Neural cell (in vitro differentiated cells): ENCODE measurements at regions not wholly inside any gene's neighbourhood (a gene's known extent, or its start where the extent isn't known, plus 50 kb on each side); places are given as distances from the start of the nearest gene placed in this dataset.

Experiments
- H2AFZ ChIP-seq: fragments of 200-600, 300-800 bp; sonication (generic), shearing (Covaris generic); 2 replicates; pipeline ENCODE4 v1.6.0; 2014; ENCODE audit warnings: low read depth, mild to moderate bottlenecking, antibody characterized with exemption, low read length, moderate library complexity
- H3F3A ChIP-seq: fragments of 200-600 bp; shearing (Covaris generic); 2 replicates; pipeline ENCODE4 v1.6.1; 2016; ENCODE audit warnings: mild to moderate bottlenecking, moderate library complexity, mixed read lengths, antibody characterized with exemption, low read length; ENCODE audit not compliant: insufficient read depth, poor library complexity, severe bottlenecking
- H3K27ac ChIP-seq: fragments of 200-600, 300-800 bp; sonication (generic), shearing (Covaris generic); 2 replicates; pipeline ENCODE4 v1.5.1; 2014; ENCODE audit warnings: mild to moderate bottlenecking, low read length, moderate library complexity
- H3K27me3 ChIP-seq: fragments of 300-800, 200-600 bp; sonication (generic), shearing (Covaris generic); 2 replicates; pipeline ENCODE4 v1.6.0; 2014; ENCODE audit warnings: mild to moderate bottlenecking, low read depth, low read length, moderate library complexity; ENCODE audit not compliant: insufficient read depth
- H3K36me3 ChIP-seq: fragments of 300-800, 200-600 bp; sonication (generic), shearing (Covaris generic); 2 replicates; pipeline ENCODE4 v1.5.1; 2014; ENCODE audit warnings: mild to moderate bottlenecking, antibody characterized with exemption, low read length, moderate library complexity; ENCODE audit not compliant: insufficient read depth
- H3K4me2 ChIP-seq: fragments of 300-800, 200-600 bp; sonication (generic), shearing (Covaris generic); 2 replicates; pipeline ENCODE4 v1.6.0; 2014; ENCODE audit warnings: mild to moderate bottlenecking, low read length
- H3K4me3 ChIP-seq: fragments of 300-800, 200-600 bp; sonication (generic), shearing (Covaris generic); 2 replicates; pipeline ENCODE4 v1.5.1; 2014; ENCODE audit warnings: mild to moderate bottlenecking, low read length, moderate library complexity
- H3K79me2 ChIP-seq: fragments of 200-600 bp; shearing (Covaris generic); replicated peaks from 2 replicates; pipeline ENCODE4 v1.6.0; 2014; ENCODE audit warnings: mild to moderate bottlenecking, low read length, moderate library complexity; ENCODE audit not compliant: insufficient read depth
- H3K9ac ChIP-seq: fragments of 300-800, 200-600 bp; sonication (generic), shearing (Covaris generic); 2 replicates; pipeline ENCODE4 v1.6.1; 2016; ENCODE audit warnings: mild to moderate bottlenecking, low read length, mixed read lengths
- H3K9me2 ChIP-seq: fragments of 200-600 bp; shearing (Covaris generic); 2 replicates; pipeline ENCODE4 v1.6.1; 2016; ENCODE audit warnings: mild to moderate bottlenecking, low read length, mixed read lengths; ENCODE audit not compliant: insufficient read depth
- H3K9me3 ChIP-seq: fragments of 200-600, 300-800 bp; sonication (generic), shearing (Covaris generic); 2 replicates; pipeline ENCODE4 v1.6.1; 2016; ENCODE audit warnings: mild to moderate bottlenecking, mixed run types, low read length, moderate library complexity, mixed read lengths
- H4K20me1 ChIP-seq: fragments of 200-600 bp; shearing (Covaris generic); 2 replicates; pipeline ENCODE4 v1.6.1; 2016; ENCODE audit warnings: mild to moderate bottlenecking, mixed run types; ENCODE audit not compliant: insufficient read depth
- EP300 ChIP-seq: fragments of 450-650 bp; conservative IDR thresholded peaks from 2 replicates; pipeline ENCODE4 v1.6.1; 2014; ENCODE audit warnings: antibody characterized with exemption, mild to moderate bottlenecking, moderate library complexity; ENCODE audit not compliant: poor library complexity, severe bottlenecking
- EZH2 ChIP-seq: fragments of 200-600, 300-800 bp; shearing (Covaris generic), sonication (generic); IDR thresholded peaks from 2 replicates; pipeline ENCODE4 v1.6.1; 2014; ENCODE audit warnings: antibody characterized with exemption, low read length, borderline replicate concordance, mild to moderate bottlenecking; ENCODE audit not compliant: insufficient read depth, poor library complexity, severe bottlenecking
- MXI1 ChIP-seq: fragments of 450-650 bp; conservative IDR thresholded peaks from 2 replicates; pipeline ENCODE4 v1.6.1; 2014; ENCODE audit warnings: antibody characterized with exemption, mild to moderate bottlenecking; ENCODE audit not compliant: poor library complexity, severe bottlenecking
- POLR2AphosphoS5 ChIP-seq: IDR thresholded peaks from 2 replicates; pipeline ENCODE4 v1.6.1; 2012
- RAD21 ChIP-seq: fragments of 450-650 bp; conservative IDR thresholded peaks from 2 replicates; pipeline ENCODE4 v1.6.1; 2014; ENCODE audit warnings: antibody characterized with exemption, mild to moderate bottlenecking, moderate library complexity
- SMC3 ChIP-seq: fragments of 450-650 bp; conservative IDR thresholded peaks from 2 replicates; pipeline ENCODE4 v1.6.1; 2014; ENCODE audit warnings: antibody characterized with exemption, mild to moderate bottlenecking, moderate library complexity; ENCODE audit not compliant: poor library complexity
- TAF1 ChIP-seq: IDR thresholded peaks from 2 replicates; pipeline ENCODE4 v1.6.1; 2012; ENCODE audit warnings: low read depth
- TF ChIP-seq, protein P1 (sequence below): fragments of 450-650 bp; IDR thresholded peaks from 2 replicates; pipeline ENCODE4 v1.5.1; 2014; ENCODE audit warnings: antibody characterized with exemption, mild to moderate bottlenecking, moderate library complexity; ENCODE audit not compliant: poor library complexity, severe bottlenecking
- TF ChIP-seq, protein P2 (sequence below): IDR thresholded peaks from 2 replicates; pipeline ENCODE4 v1.6.1; 2012; ENCODE audit warnings: borderline replicate concordance

DNA sequence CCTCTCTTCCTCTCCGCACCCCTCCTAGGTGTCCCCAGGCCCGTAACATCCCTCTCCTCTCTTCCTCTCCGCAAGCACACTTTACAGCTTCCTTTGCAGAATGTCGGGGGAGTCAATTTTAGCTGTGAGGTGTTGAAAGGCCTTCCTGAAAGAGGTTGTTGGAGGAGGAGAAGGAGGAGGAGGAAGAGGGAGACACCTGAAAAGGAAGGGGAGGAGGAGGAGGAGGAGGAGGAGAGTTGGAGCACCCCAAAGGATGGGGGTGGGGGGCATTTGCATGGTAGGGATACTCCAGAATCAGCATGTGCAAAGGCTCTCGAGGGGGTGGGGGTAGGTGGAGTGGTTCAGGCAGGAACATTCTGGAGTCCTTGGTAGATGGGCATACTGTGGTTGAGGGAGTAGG, 1045.1 kb downstream of the TBC1D22A start:
- no peak overlapping the region for H3K4me3 ChIP-seq
- no peak overlapping the region for H3K9ac ChIP-seq
- no peaks in the 10 kb centered on the region for H3K9me2 ChIP-seq
- TF ChIP-seq, protein P1, sequence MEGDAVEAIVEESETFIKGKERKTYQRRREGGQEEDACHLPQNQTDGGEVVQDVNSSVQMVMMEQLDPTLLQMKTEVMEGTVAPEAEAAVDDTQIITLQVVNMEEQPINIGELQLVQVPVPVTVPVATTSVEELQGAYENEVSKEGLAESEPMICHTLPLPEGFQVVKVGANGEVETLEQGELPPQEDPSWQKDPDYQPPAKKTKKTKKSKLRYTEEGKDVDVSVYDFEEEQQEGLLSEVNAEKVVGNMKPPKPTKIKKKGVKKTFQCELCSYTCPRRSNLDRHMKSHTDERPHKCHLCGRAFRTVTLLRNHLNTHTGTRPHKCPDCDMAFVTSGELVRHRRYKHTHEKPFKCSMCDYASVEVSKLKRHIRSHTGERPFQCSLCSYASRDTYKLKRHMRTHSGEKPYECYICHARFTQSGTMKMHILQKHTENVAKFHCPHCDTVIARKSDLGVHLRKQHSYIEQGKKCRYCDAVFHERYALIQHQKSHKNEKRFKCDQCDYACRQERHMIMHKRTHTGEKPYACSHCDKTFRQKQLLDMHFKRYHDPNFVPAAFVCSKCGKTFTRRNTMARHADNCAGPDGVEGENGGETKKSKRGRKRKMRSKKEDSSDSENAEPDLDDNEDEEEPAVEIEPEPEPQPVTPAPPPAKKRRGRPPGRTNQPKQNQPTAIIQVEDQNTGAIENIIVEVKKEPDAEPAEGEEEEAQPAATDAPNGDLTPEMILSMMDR, result no peak
- TF ChIP-seq EP300 (no peak), TAF1 (no peak), MXI1 (no peak), RAD21 (no peak), EZH2 (no peak), SMC3 (no peak), POLR2AphosphoS5 (no peak)
- TF ChIP-seq, protein P2, sequence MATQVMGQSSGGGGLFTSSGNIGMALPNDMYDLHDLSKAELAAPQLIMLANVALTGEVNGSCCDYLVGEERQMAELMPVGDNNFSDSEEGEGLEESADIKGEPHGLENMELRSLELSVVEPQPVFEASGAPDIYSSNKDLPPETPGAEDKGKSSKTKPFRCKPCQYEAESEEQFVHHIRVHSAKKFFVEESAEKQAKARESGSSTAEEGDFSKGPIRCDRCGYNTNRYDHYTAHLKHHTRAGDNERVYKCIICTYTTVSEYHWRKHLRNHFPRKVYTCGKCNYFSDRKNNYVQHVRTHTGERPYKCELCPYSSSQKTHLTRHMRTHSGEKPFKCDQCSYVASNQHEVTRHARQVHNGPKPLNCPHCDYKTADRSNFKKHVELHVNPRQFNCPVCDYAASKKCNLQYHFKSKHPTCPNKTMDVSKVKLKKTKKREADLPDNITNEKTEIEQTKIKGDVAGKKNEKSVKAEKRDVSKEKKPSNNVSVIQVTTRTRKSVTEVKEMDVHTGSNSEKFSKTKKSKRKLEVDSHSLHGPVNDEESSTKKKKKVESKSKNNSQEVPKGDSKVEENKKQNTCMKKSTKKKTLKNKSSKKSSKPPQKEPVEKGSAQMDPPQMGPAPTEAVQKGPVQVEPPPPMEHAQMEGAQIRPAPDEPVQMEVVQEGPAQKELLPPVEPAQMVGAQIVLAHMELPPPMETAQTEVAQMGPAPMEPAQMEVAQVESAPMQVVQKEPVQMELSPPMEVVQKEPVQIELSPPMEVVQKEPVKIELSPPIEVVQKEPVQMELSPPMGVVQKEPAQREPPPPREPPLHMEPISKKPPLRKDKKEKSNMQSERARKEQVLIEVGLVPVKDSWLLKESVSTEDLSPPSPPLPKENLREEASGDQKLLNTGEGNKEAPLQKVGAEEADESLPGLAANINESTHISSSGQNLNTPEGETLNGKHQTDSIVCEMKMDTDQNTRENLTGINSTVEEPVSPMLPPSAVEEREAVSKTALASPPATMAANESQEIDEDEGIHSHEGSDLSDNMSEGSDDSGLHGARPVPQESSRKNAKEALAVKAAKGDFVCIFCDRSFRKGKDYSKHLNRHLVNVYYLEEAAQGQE, result no peak
- H3K27me3 ChIP-seq, result no peaks in the 10 kb centered on the region
- peak overlapping the region; percentile 26 for H3K27ac ChIP-seq
- H3K79me2 ChIP-seq, result no peaks in the 10 kb centered on the region
- H4K20me1 ChIP-seq, result no peaks in the 10 kb centered on the region
- no peaks in the 10 kb centered on the region for H3K36me3 ChIP-seq
- H3K9me3 ChIP-seq, result no peaks in the 10 kb centered on the region
- H3K4me2 ChIP-seq, result no peak overlapping the region
- H2AFZ ChIP-seq, result no peak overlapping the region
- H3F3A ChIP-seq, result no peaks in the 10 kb centered on the region

DNA sequence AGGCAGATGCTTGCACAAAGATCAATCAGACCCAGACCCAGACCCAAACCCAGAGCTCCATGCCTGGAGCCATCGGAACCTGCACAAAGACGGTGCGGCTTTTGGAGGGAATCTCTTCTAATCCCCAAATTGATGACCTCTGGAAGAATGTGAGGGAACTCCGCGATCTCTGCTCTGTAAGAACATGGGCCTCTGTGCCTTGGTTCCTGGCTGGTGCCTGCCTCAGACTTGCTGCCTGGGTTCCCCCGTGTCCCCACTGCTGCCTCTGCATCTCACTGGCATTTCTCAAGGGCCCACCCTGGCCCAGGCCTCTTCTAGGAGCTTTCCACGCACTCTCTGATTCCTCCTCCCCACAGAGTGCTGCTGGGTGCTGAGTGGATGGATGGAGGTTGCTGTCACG, 1044.4 kb downstream of the TBC1D22A start:
- no peaks in the 10 kb centered on the region for H4K20me1 ChIP-seq
- H3K9me3 ChIP-seq, result no peaks in the 10 kb centered on the region
- H3K4me2 ChIP-seq, result no peak overlapping the region
- TF ChIP-seq SMC3 (no peak), POLR2AphosphoS5 (no peak), MXI1 (no peak), EZH2 (no peak), TAF1 (no peak), EP300 (no peak), RAD21 (no peak)
- TF ChIP-seq, protein P2, result no peak
- TF ChIP-seq, protein P1, result no peak
- H3K36me3 ChIP-seq, result no peaks in the 10 kb centered on the region
- no peaks in the 10 kb centered on the region for H3F3A ChIP-seq
- H3K27ac ChIP-seq, result no peak overlapping the region
- H3K9ac ChIP-seq, result no peak overlapping the region
- H3K9me2 ChIP-seq, result no peaks in the 10 kb centered on the region
- no peak overlapping the region for H2AFZ ChIP-seq
- H3K4me3 ChIP-seq, result no peak overlapping the region
- no peaks in the 10 kb centered on the region for H3K79me2 ChIP-seq
- H3K27me3 ChIP-seq, result no peaks in the 10 kb centered on the region
